OCI-LY7 (cell line): ENCODE measurements at regions not wholly inside any gene's neighbourhood (a gene's known extent, or its start where the extent isn't known, plus 50 kb on each side); places are given as distances from the start of the nearest gene placed in this dataset.
"Not testable (repeated sequence)": the region's sequence is repeated elsewhere in the genome, so short reads cannot be mapped to it uniquely, and the experiment has no call there.

Experiments used
- EZH2phosphoT487 ChIP-seq: fragments of 200-600 bp; sonication (generic); IDR thresholded peaks from 2 replicates; pipeline ENCODE4 v1.6.1; 2018; ENCODE audit warnings: low read depth, borderline replicate concordance, mild to moderate bottlenecking, mixed run types, antibody characterized with exemption, low read length, moderate library complexity, mixed read lengths
- TF ChIP-seq, protein P1 (sequence below): fragments of 200-600 bp; sonication (generic); conservative IDR thresholded peaks from 2 replicates; pipeline ENCODE4 v1.5.1; 2014; ENCODE audit warnings: mild to moderate bottlenecking, antibody characterized with exemption, low read length, moderate library complexity, mixed read lengths

DNA sequence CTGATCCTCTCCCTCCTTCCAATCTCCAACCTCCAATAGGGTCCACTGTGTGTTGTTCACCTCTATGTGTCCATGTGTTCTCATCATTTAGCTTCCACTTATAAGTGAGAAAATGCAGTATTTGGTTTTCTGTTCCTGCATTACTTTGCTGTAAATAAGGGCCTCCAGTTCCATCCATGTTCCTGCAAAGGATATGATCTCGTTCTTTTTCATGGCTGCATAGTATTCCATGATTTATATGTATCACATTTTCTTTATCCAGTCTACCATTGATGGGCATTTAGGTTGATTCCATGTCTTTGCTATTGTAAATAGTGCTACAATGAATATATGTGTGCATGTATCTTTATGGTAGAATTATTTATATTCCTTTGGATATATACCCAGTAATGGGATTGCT is 123.2 kb upstream of the BMAL1 start:
- TF ChIP-seq, protein P1, sequence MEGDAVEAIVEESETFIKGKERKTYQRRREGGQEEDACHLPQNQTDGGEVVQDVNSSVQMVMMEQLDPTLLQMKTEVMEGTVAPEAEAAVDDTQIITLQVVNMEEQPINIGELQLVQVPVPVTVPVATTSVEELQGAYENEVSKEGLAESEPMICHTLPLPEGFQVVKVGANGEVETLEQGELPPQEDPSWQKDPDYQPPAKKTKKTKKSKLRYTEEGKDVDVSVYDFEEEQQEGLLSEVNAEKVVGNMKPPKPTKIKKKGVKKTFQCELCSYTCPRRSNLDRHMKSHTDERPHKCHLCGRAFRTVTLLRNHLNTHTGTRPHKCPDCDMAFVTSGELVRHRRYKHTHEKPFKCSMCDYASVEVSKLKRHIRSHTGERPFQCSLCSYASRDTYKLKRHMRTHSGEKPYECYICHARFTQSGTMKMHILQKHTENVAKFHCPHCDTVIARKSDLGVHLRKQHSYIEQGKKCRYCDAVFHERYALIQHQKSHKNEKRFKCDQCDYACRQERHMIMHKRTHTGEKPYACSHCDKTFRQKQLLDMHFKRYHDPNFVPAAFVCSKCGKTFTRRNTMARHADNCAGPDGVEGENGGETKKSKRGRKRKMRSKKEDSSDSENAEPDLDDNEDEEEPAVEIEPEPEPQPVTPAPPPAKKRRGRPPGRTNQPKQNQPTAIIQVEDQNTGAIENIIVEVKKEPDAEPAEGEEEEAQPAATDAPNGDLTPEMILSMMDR, result not testable (repeated sequence)
- not testable (repeated sequence) for TF ChIP-seq EZH2phosphoT487
